Gastrocnemius medialis (tissue), 4 donors: ENCODE measurements at regions not wholly inside any gene's neighbourhood (a gene's known extent, or its start where the extent isn't known, plus 50 kb on each side); places are given as distances from the start of the nearest gene placed in this dataset.

Source experiments
- ATAC-seq, 2 donors: fragments of 150-250 bp; one replicate each; pipeline ENCODE4 v1.9.1; 2016
- DNase-seq, 2 donors: peaks; one replicate each; pipeline ENCODE4 v3.0.0-alpha.2; 2019
- H3K27ac ChIP-seq, 4 donors: fragments of 200-600 bp; sonication (generic); 1 replicate in 1 of 4; 2 replicates in 3 of 4; pipeline ENCODE4 v1.5.1; 2016 to 2018; ENCODE audit warnings: mild to moderate bottlenecking in 2 of 4, moderate library complexity in 1 of 4
- H3K27me3 ChIP-seq, 3 donors: fragments of 200-600 bp; sonication (generic) in 2 of 3; 1 replicate in 1 of 3; 2 replicates in 2 of 3; pipeline versions ENCODE4 v1.5.1 to v1.6.0; 2016 to 2019; ENCODE audit warnings: mild to moderate bottlenecking in 1 of 3, moderate library complexity in 1 of 3
- H3K36me3 ChIP-seq, 2 donors: fragments of 200-600 bp; sonication (generic) in 1 of 2; one replicate each; pipeline ENCODE4 v1.5.1; 2017 to 2018
- H3K4me1 ChIP-seq, 2 donors: fragments of 200-600 bp; sonication (generic) in 1 of 2; one replicate each; pipeline ENCODE4 v1.5.1; 2016 to 2017; ENCODE audit warnings: mild to moderate bottlenecking in 2 of 2
- H3K4me3 ChIP-seq, 4 donors: fragments of 200-600 bp; sonication (generic) in 3 of 4; 1 replicate in 1 of 4; 2 replicates in 3 of 4; pipeline ENCODE4 v1.5.1; 2016 to 2019; ENCODE audit warnings: mild to moderate bottlenecking in 2 of 4
- H3K9me3 ChIP-seq, 3 donors: fragments of 200-600 bp; sonication (generic) in 2 of 3; 1 replicate in 1 of 3; 2 replicates in 2 of 3; pipeline ENCODE4 v1.5.1; 2016 to 2019
- CTCF ChIP-seq, 5 experiments: fragments of 450-650 bp in 3 of 5; fragments of 200-600 bp in 2 of 5; sonication (generic) in 2 of 5; IDR thresholded peaks in 4 of 5; conservative IDR thresholded peaks in 1 of 5; 1 replicate in 4 of 5; 2 replicates in 1 of 5; pipeline ENCODE4 v1.5.1; 2016 to 2019; ENCODE audit warnings: antibody characterized with exemption in 5 of 5, mild to moderate bottlenecking in 3 of 5, moderate library complexity in 3 of 5
- POLR2A ChIP-seq, 2 donors: fragments of 450-650 bp; IDR thresholded peaks; one replicate each; pipeline ENCODE4 v1.6.1; 2017; ENCODE audit warnings: antibody characterized with exemption in 2 of 2, mild to moderate bottlenecking in 2 of 2, moderate library complexity in 2 of 2
- in situ Hi-C, 4 donors: fragments of 200-750 bp; cut with MboI; loops; one replicate each; pipeline versions ENCODE4 v1.15.0 to v1.8.0; 2017; ENCODE audit warnings: low sequenced_read_pairs in 4 of 4
- intact Hi-C: fragments of 100-400 bp; cut with DNase I; formaldehyde crosslinking; loops from one replicate; pipeline ENCODE4 v1.15.1; 2023; ENCODE audit warnings: low total_unique reads

- no peak for TF ChIP-seq POLR2A (IDR thresholded peaks at IDR 0.05)
- no peak for TF ChIP-seq CTCF (IDR thresholded peaks at IDR 0.05 in 4 of 5, conservative IDR thresholded peaks at IDR 0.05 in 1 of 5)
- intact Hi-C loops, result no loop called here
- no peak overlapping the region for H3K4me3 ChIP-seq
- DNase-seq (no peak), ATAC-seq (no peak)
- in situ Hi-C loops, result no loop called here
- no peaks in the 10 kb centered on the region for H3K9me3 ChIP-seq
- H3K27me3 ChIP-seq, result no peaks in the 10 kb centered on the region
- no peaks in the 10 kb centered on the region for H3K36me3 ChIP-seq
- no peak overlapping the region for H3K27ac ChIP-seq
- H3K4me1 ChIP-seq, result no peaks in the 10 kb centered on the region
Measured at GRCh38 chr7:54485044-54485443, 57.1 kb upstream of the VSTM2A start.
